ENCODE measurements at regions not wholly inside any gene's neighbourhood (a gene's known extent, or its start where the extent isn't known, plus 50 kb on each side); places are given as distances from the start of the nearest gene placed in this dataset.

- Histone ChIP-seq H3K18ac (ENCODE audit: insufficient read length, low read depth, low read length) (no peak overlapping the region), H4K8ac (replicated peaks; ENCODE audit: insufficient read length, low read depth, low read length) (no peak overlapping the region), H2BK120ac (ENCODE audit: low read depth, low read length, poor library complexity, severe bottlenecking) (no peak overlapping the region), H2BK12ac (ENCODE audit: insufficient read length, low read depth, low read length) (no peak overlapping the region), H3K9ac (ENCODE audit: extremely low read depth, insufficient read length, low read length) (no peak overlapping the region), H2AFZ (ENCODE audit: low read length) (no peak overlapping the region), H3K23me2 (ENCODE audit: insufficient read length, low read depth, low read length, poor library complexity, severe bottlenecking) (no peaks in the 10 kb centered on the region), H3K4me1 (ENCODE audit: insufficient read depth, low read length) (no peaks in the 10 kb centered on the region; the same call in 1 of the 2 replicates), H3K27me3 (ENCODE audit: insufficient read depth, low read length) (no peaks in the 10 kb centered on the region), H4K5ac (ENCODE audit: insufficient read length, low read depth, low read length) (no peak overlapping the region), H2BK15ac (ENCODE audit: low read depth, low read length) (no peak overlapping the region), H3K27ac (ENCODE audit: insufficient read length, low read depth, low read length) (no peak overlapping the region), H4K20me1 (ENCODE audit: control insufficient read depth, insufficient read depth, insufficient read length) (no peaks in the 10 kb centered on the region), H3K14ac (ENCODE audit: insufficient read depth, low read length) (no peak overlapping the region), H3K56ac (ENCODE audit: insufficient read length, low read depth, low read length) (no peak overlapping the region), H2BK5ac (ENCODE audit: insufficient read length, low read length) (no peak overlapping the region), H2AK5ac (ENCODE audit: insufficient read length, low read length) (no peak overlapping the region), H3K4ac (ENCODE audit: low read depth, low read length) (no peak overlapping the region), H3K23ac (ENCODE audit: insufficient read length, low read depth, low read length) (no peak overlapping the region), H3K79me2 (ENCODE audit: insufficient read depth, low read length) (no peaks in the 10 kb centered on the region), H4K91ac (ENCODE audit: insufficient read length, low read depth, low read length) (no peak overlapping the region), H2BK20ac (ENCODE audit: low read depth, low read length, poor library complexity, severe bottlenecking) (no peak overlapping the region), H3T11ph (ENCODE audit: low read length) (no peak overlapping the region), H3K9me3 (ENCODE audit: control insufficient read depth, low read depth, low read length) (no peaks in the 10 kb centered on the region), H3K79me1 (ENCODE audit: insufficient read depth, low read depth, low read length, poor library complexity, severe bottlenecking) (no peaks in the 10 kb centered on the region), H3K4me2 (ENCODE audit: insufficient read depth, insufficient read length, low read length) (no peak overlapping the region)
- Mint-ChIP-seq H3K27ac (no peak overlapping the region), H3K9me3 (no peaks in the 10 kb centered on the region), H3K4me3 (no peak overlapping the region), H3K27me3 (ENCODE audit: low read depth) (no peaks in the 10 kb centered on the region), H3K4me1 (peaks cover 0 to 2% of the 10 kb centered on the region in 2 experiments; a peak in 1 of 4 replicates), H3K36me3 (ENCODE audit: insufficient read depth in 1 of 3, low read depth in 3 of 3) (no peaks in the 10 kb centered on the region)
- no CpG with 5 or more reads among the region's 5 CpGs for WGBS (ENCODE audit: extremely low coverage, insufficient read length, low lambda C conversion rate)
- no peak for DNase-seq
- TF ChIP-seq CTCF (conservative IDR thresholded peaks at IDR 0.05), result no peak
These were observed 113.8 kb upstream of the PUDP start for GRCh38 chrX:7261672-7262332.

Measured in H9 (cell line).